KMS-11 (cell line): ENCODE measurements at regions not wholly inside any gene's neighbourhood (a gene's known extent, or its start where the extent isn't known, plus 50 kb on each side); places are given as distances from the start of the nearest gene placed in this dataset.

Source experiments
- H2AFZ ChIP-seq: fragments of 200-600 bp; sonication (generic); 2 replicates; pipeline ENCODE4 v1.6.1; 2016; ENCODE audit warnings: antibody characterized with exemption, mixed run types, low read depth
- H3K27ac ChIP-seq: fragments of 200-600 bp; sonication (generic); 2 replicates; pipeline ENCODE4 v1.6.1; 2016; ENCODE audit warnings: mild to moderate bottlenecking, mixed run types
- H3K27me3 ChIP-seq: fragments of 200-600 bp; sonication (generic); 2 replicates; pipeline ENCODE4 v1.6.1; 2017; ENCODE audit warnings: mild to moderate bottlenecking, low read depth, mixed run types, moderate library complexity; ENCODE audit not compliant: insufficient read depth
- H3K36me3 ChIP-seq: fragments of 200-600 bp; sonication (generic); 2 replicates; pipeline ENCODE4 v1.6.1; 2017; ENCODE audit warnings: mild to moderate bottlenecking, mixed run types; ENCODE audit not compliant: insufficient read depth
- H3K4me1 ChIP-seq: fragments of 200-600 bp; sonication (generic); 2 replicates; pipeline ENCODE4 v1.6.1; 2016; ENCODE audit warnings: mild to moderate bottlenecking, low read depth, mixed run types; ENCODE audit not compliant: poor library complexity, severe bottlenecking
- H3K4me2 ChIP-seq: fragments of 200-600 bp; sonication (generic); 2 replicates; pipeline ENCODE4 v1.7.0; 2016; ENCODE audit warnings: mild to moderate bottlenecking, mixed run types
- H3K4me3 ChIP-seq: fragments of 200-600 bp; sonication (generic); IDR thresholded peaks from 2 replicates; pipeline ENCODE4 v1.6.1; 2017; ENCODE audit warnings: low read depth, low read length, mixed read lengths; ENCODE audit not compliant: insufficient read depth
- H3K79me2 ChIP-seq: fragments of 200-600 bp; sonication (generic); 2 replicates; pipeline ENCODE4 v1.6.1; 2016; ENCODE audit warnings: low read depth, mixed run types; ENCODE audit not compliant: insufficient read depth
- H3K9ac ChIP-seq: fragments of 200-600 bp; sonication (generic); 2 replicates; pipeline ENCODE4 v1.6.1; 2016; ENCODE audit warnings: mild to moderate bottlenecking, mixed run types
- H4K20me1 ChIP-seq: fragments of 200-600 bp; sonication (generic); 2 replicates; pipeline ENCODE4 v1.6.1; 2016; ENCODE audit warnings: mild to moderate bottlenecking, mixed run types; ENCODE audit not compliant: insufficient read depth
- CTCF ChIP-seq: fragments of 200-600 bp; sonication (generic); conservative IDR thresholded peaks from 2 replicates; pipeline ENCODE4 v1.6.1; 2017; ENCODE audit warnings: low read depth, mild to moderate bottlenecking, antibody characterized with exemption, low read length, moderate library complexity, mixed read lengths

DNA sequence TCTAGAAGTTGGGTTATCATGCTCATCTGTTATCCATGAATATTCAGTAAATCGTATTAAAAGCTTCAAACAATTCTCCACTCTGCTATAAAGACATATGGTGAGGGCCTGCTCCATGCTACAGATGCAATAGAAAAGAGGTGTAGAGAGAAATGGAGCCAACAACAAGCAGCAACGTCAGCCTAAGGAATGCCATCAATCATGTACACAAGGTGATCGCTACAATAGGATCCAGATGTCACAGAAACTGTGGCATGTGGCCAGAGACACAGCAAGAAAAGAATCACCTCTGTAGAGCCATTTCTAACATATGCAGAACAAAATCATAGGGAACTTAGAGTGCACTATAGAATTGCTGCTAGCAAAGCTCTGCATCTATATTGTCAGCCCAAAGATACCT, 1188.1 kb downstream of the PCDH7 start:
- no peaks in the 10 kb centered on the region for H4K20me1 ChIP-seq
- TF ChIP-seq CTCF, result no peak
- H3K4me1 ChIP-seq, result no peaks in the 10 kb centered on the region
- H3K27me3 ChIP-seq, result no peaks in the 10 kb centered on the region
- H2AFZ ChIP-seq, result no peak overlapping the region
- H3K27ac ChIP-seq, result no peak overlapping the region
- H3K9ac ChIP-seq, result no peak overlapping the region
- no peak overlapping the region for H3K4me3 ChIP-seq
- H3K36me3 ChIP-seq, result no peaks in the 10 kb centered on the region
- H3K79me2 ChIP-seq, result no peaks in the 10 kb centered on the region
- no peak overlapping the region for H3K4me2 ChIP-seq

DNA sequence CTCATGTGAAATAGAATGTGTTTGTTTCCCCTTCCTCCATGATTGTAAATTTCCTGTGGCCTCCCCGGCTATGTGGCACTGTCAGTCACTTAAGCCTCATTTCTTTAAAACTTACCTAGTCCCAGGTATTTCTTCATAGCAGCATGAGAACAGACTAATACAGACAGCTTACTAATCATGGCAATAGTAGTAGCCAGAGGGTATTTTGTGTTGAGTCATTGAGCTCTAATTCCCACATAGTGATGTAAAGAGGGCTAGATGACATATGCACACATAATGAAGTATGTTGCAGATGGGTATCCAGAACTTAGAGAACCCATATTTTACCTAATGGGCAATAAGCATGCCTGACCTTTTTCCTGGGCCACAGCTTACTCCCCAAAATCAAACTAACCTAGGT, 1197.2 kb downstream of the PCDH7 start:
- Histone ChIP-seq H3K9ac (no peak overlapping the region), H3K36me3 (no peaks in the 10 kb centered on the region), H3K4me3 (no peak overlapping the region), H2AFZ (no peak overlapping the region), H3K27me3 (no peaks in the 10 kb centered on the region), H3K27ac (no peak overlapping the region), H4K20me1 (no peaks in the 10 kb centered on the region), H3K4me2 (no peak overlapping the region), H3K4me1 (no peaks in the 10 kb centered on the region), H3K79me2 (no peaks in the 10 kb centered on the region)
- no peak for TF ChIP-seq CTCF

- Histone ChIP-seq H3K4me3 (no peak overlapping the region), H3K4me2 (no peak overlapping the region), H3K27ac (no peak overlapping the region), H3K9ac (no peak overlapping the region), H2AFZ (no peak overlapping the region), H3K36me3 (no peaks in the 10 kb centered on the region), H3K4me1 (no peaks in the 10 kb centered on the region), H3K27me3 (no peaks in the 10 kb centered on the region), H3K79me2 (no peaks in the 10 kb centered on the region), H4K20me1 (no peaks in the 10 kb centered on the region)
- no peak for TF ChIP-seq CTCF
Measured at GRCh38 chr4:31918891-31919290, 1198.7 kb downstream of the PCDH7 start.

DNA sequence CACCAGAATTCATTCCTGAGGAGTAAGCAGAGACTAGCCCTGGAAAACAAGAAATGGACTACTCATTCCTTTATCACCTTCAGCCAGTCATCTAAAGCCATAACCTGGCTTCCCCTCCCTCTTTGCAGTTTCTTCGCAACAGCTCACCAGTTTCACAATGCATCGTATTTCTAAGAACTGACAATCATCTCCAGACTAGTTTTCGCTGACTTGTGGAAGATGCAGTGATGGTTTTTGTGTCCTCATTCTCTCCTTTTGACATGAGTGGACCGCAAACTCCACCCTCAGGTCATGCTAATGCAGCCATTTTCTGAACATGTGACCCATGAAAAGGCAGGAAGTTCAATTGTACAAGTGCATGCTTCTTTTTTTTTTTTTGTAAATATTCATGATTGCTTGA, 1203.5 kb downstream of the PCDH7 start:
- Histone ChIP-seq H3K4me3 (no peak overlapping the region), H3K27me3 (no peaks in the 10 kb centered on the region), H2AFZ (no peak overlapping the region), H3K4me1 (no peaks in the 10 kb centered on the region), H3K4me2 (no peak overlapping the region), H3K79me2 (no peaks in the 10 kb centered on the region), H3K9ac (no peak overlapping the region), H3K36me3 (no peaks in the 10 kb centered on the region), H4K20me1 (no peaks in the 10 kb centered on the region), H3K27ac (no peak overlapping the region)
- TF ChIP-seq CTCF, result no peak
